DOHH2 (cell line): ENCODE measurements at regions not wholly inside any gene's neighbourhood (a gene's known extent, or its start where the extent isn't known, plus 50 kb on each side); places are given as distances from the start of the nearest gene placed in this dataset.

Experiments used
- H3F3A ChIP-seq: fragments of 200-600 bp; sonication (generic), shearing (Covaris generic); 2 replicates; pipeline ENCODE4 v1.6.0; 2016; ENCODE audit warnings: antibody characterized with exemption, mild to moderate bottlenecking; ENCODE audit not compliant: control insufficient read depth, insufficient read depth
- H3K27ac ChIP-seq: fragments of 200-600 bp; sonication (generic); 2 replicates; pipeline ENCODE4 v1.5.1; 2014; ENCODE audit warnings: low read depth, mild to moderate bottlenecking, low read length, moderate library complexity
- H3K27me3 ChIP-seq: fragments of 200-600 bp; sonication (generic); 2 replicates; pipeline ENCODE4 v1.6.1; 2014; ENCODE audit warnings: mild to moderate bottlenecking, low read length, mixed read lengths; ENCODE audit not compliant: control insufficient read depth
- H3K36me3 ChIP-seq: fragments of 200-600 bp; sonication (generic); 2 replicates; pipeline ENCODE4 v1.6.1; 2014; ENCODE audit warnings: mild to moderate bottlenecking, low read length, moderate library complexity, mixed read lengths; ENCODE audit not compliant: control insufficient read depth
- H3K4me1 ChIP-seq: fragments of 200-600 bp; sonication (generic); 2 replicates; pipeline ENCODE4 v1.6.1; 2014; ENCODE audit warnings: mild to moderate bottlenecking, low read length, mixed read lengths; ENCODE audit not compliant: control insufficient read depth
- H3K4me2 ChIP-seq: fragments of 200-600 bp; sonication (generic); 2 replicates; pipeline ENCODE4 v1.6.0; 2014; ENCODE audit warnings: mild to moderate bottlenecking, low read length, moderate library complexity
- H3K4me3 ChIP-seq: fragments of 200-600 bp; sonication (generic); 2 replicates; pipeline ENCODE4 v1.5.1; 2014; ENCODE audit warnings: mild to moderate bottlenecking, low read length, mixed read lengths
- H3K79me2 ChIP-seq: fragments of 200-600 bp; sonication (generic); 2 replicates; pipeline ENCODE4 v1.6.1; 2014; ENCODE audit warnings: mild to moderate bottlenecking, low read length, mixed read lengths; ENCODE audit not compliant: control insufficient read depth
- H3K9me2 ChIP-seq: fragments of 200-600 bp; sonication (generic); replicated peaks from 2 replicates; pipeline ENCODE4 v1.6.1; 2014; ENCODE audit warnings: mild to moderate bottlenecking, low read length, mixed read lengths; ENCODE audit not compliant: control insufficient read depth
- H3K9me3 ChIP-seq: fragments of 200-600 bp; sonication (generic); 2 replicates; pipeline ENCODE4 v1.6.1; 2014; ENCODE audit warnings: antibody characterized with exemption, low read length, mixed read lengths; ENCODE audit not compliant: control insufficient read depth, insufficient read depth
- H4K20me1 ChIP-seq: fragments of 200-600 bp; sonication (generic); 2 replicates; pipeline ENCODE4 v1.6.0; 2014; ENCODE audit warnings: low read depth, mild to moderate bottlenecking, antibody characterized with exemption, low read length, moderate library complexity; ENCODE audit not compliant: control insufficient read depth, insufficient read depth
- CTCF ChIP-seq: fragments of 200-600 bp; sonication (generic); IDR thresholded peaks from one replicate; pipeline ENCODE4 v1.5.1; 2014; ENCODE audit warnings: antibody characterized with exemption, mild to moderate bottlenecking, low read depth, low read length; ENCODE audit not compliant: poor library complexity, severe bottlenecking
- EZH2phosphoT487 ChIP-seq: fragments of 200-600 bp; sonication (generic); IDR thresholded peaks from 2 replicates; pipeline ENCODE4 v1.6.1; 2017; ENCODE audit warnings: borderline replicate concordance, mild to moderate bottlenecking, antibody characterized with exemption, low read length, moderate library complexity, mixed read lengths

- H3K9me2 ChIP-seq = no peaks in the 10 kb centered on the region
Observed at GRCh38 chr3:117117188-117117936, 407.8 kb downstream of the TUSC7 start.

GRCh38 chr3:117118604-117119003 lies 409.0 kb downstream of the TUSC7 start:
- no peak overlapping the region for H3K4me3 ChIP-seq
- H3K9me3 ChIP-seq = no peaks in the 10 kb centered on the region
- H3K9me2 ChIP-seq = no peaks in the 10 kb centered on the region
- no peaks in the 10 kb centered on the region for H3K4me1 ChIP-seq
- no peaks in the 10 kb centered on the region for H3F3A ChIP-seq
- H3K79me2 ChIP-seq = no peaks in the 10 kb centered on the region
- TF ChIP-seq CTCF (no peak), EZH2phosphoT487 (no peak)
- no peak overlapping the region for H3K27ac ChIP-seq
- no peak overlapping the region for H3K4me2 ChIP-seq
- no peaks in the 10 kb centered on the region for H3K27me3 ChIP-seq
- no peaks in the 10 kb centered on the region for H4K20me1 ChIP-seq
- no peaks in the 10 kb centered on the region for H3K36me3 ChIP-seq

More at GRCh38 chr3:117117188-117117936, 407.8 kb downstream of the TUSC7 start:
- no peaks in the 10 kb centered on the region for H3K4me1 ChIP-seq
- no peaks in the 10 kb centered on the region for H3K9me3 ChIP-seq
- no peaks in the 10 kb centered on the region for H3K79me2 ChIP-seq
- H3K4me2 ChIP-seq = no peak overlapping the region
- TF ChIP-seq CTCF = no peak
- no peak overlapping the region for H3K27ac ChIP-seq
- H3K36me3 ChIP-seq = no peaks in the 10 kb centered on the region
- H3K27me3 ChIP-seq = no peaks in the 10 kb centered on the region
- H4K20me1 ChIP-seq = no peaks in the 10 kb centered on the region
- no peak overlapping the region for H3K4me3 ChIP-seq
- H3F3A ChIP-seq = no peaks in the 10 kb centered on the region

GRCh38 chr3:117120014-117120413 lies 410.4 kb downstream of the TUSC7 start:
- no peaks in the 10 kb centered on the region for H4K20me1 ChIP-seq
- no peaks in the 10 kb centered on the region for H3K36me3 ChIP-seq
- no peaks in the 10 kb centered on the region for H3F3A ChIP-seq
- H3K4me2 ChIP-seq = no peak overlapping the region
- no peak overlapping the region for H3K27ac ChIP-seq
- no peaks in the 10 kb centered on the region for H3K4me1 ChIP-seq
- H3K9me2 ChIP-seq = no peaks in the 10 kb centered on the region
- H3K9me3 ChIP-seq = no peaks in the 10 kb centered on the region
- no peaks in the 10 kb centered on the region for H3K27me3 ChIP-seq
- H3K79me2 ChIP-seq = no peaks in the 10 kb centered on the region
- TF ChIP-seq CTCF (no peak), EZH2phosphoT487 (no peak)
- no peak overlapping the region for H3K4me3 ChIP-seq
